Putamen (tissue), 1 donor: ENCODE measurements at regions not wholly inside any gene's neighbourhood (a gene's known extent, or its start where the extent isn't known, plus 50 kb on each side); places are given as distances from the start of the nearest gene placed in this dataset.
"Not testable (repeated sequence)": the region's sequence is repeated elsewhere in the genome, so short reads cannot be mapped to it uniquely, and the experiment has no call there.

Experiments
- DNase-seq: peaks from one replicate; pipeline ENCODE4 v3.0.0-alpha.2; 2016; ENCODE audit warnings: low spot score

GRCh38 chr10:87603196-87603595 is 56.5 kb upstream of the PAPSS2 start:
- DNase-seq = no peak

- no peak for DNase-seq
These were observed 55.9 kb upstream of the PAPSS2 start for GRCh38 chr10:87603769-87604168.

GRCh38 chr10:87605628-87606251 is 53.9 kb upstream of the PAPSS2 start:
- DNase-seq = peak; percentile 21

- no peak for DNase-seq
These were observed 50.9 kb upstream of the PAPSS2 start for GRCh38 chr10:87608756-87609155.

- not testable (repeated sequence) for DNase-seq
These were observed 50.1 kb upstream of the PAPSS2 start for GRCh38 chr10:87609563-87609962.
